ENCODE measurements at regions not wholly inside any gene's neighbourhood (a gene's known extent, or its start where the extent isn't known, plus 50 kb on each side); places are given as distances from the start of the nearest gene placed in this dataset.
"Not testable (repeated sequence)": the region's sequence is repeated elsewhere in the genome, so short reads cannot be mapped to it uniquely, and the experiment has no call there.

GRCh38 chrX:139025816-139026215, 314.3 kb upstream of the FGF13 start:
- DNase-seq: no peak

- no peak for DNase-seq
These were observed 312.0 kb upstream of the FGF13 start for GRCh38 chrX:139023531-139023930.

- no peak for DNase-seq
These were observed 309.3 kb upstream of the FGF13 start for GRCh38 chrX:139020801-139021200.

- DNase-seq: no peak
These were observed 306.9 kb upstream of the FGF13 start for GRCh38 chrX:139018436-139018835.

GRCh38 chrX:139015627-139016026, 304.1 kb upstream of the FGF13 start:
- no peak for DNase-seq

GRCh38 chrX:139008185-139008584, 296.7 kb upstream of the FGF13 start:
- DNase-seq: no peak

- not testable (repeated sequence) for DNase-seq
These were observed 292.5 kb upstream of the FGF13 start for GRCh38 chrX:139003856-139004527.

GRCh38 chrX:139002319-139002718, 290.8 kb upstream of the FGF13 start:
- no peak for DNase-seq

GRCh38 chrX:138996268-138996667, 284.8 kb upstream of the FGF13 start:
- no peak for DNase-seq

GRCh38 chrX:138995458-138995857, 283.9 kb upstream of the FGF13 start:
- no peak for DNase-seq

- not testable (repeated sequence) for DNase-seq
These were observed 278.9 kb upstream of the FGF13 start for GRCh38 chrX:138990425-138990824.

- no peak for DNase-seq
These were observed 275.3 kb upstream of the FGF13 start for GRCh38 chrX:138986866-138987265.

- no peak for DNase-seq
These were observed 274.7 kb upstream of the FGF13 start for GRCh38 chrX:138986235-138986634.

GRCh38 chrX:138982365-138982764, 270.8 kb upstream of the FGF13 start:
- DNase-seq: no peak

GRCh38 chrX:138964501-138964900, 253.0 kb upstream of the FGF13 start:
- DNase-seq: no peak

- DNase-seq: not testable (repeated sequence)
These were observed 250.9 kb upstream of the FGF13 start for GRCh38 chrX:138962419-138962818.

GRCh38 chrX:138954976-138955375, 243.5 kb upstream of the FGF13 start:
- DNase-seq: no peak

GRCh38 chrX:138946926-138947325, 235.4 kb upstream of the FGF13 start:
- DNase-seq: no peak

GRCh38 chrX:138945219-138945618, 233.7 kb upstream of the FGF13 start:
- DNase-seq: no peak

GRCh38 chrX:138939038-138939437, 227.5 kb upstream of the FGF13 start:
- no peak for DNase-seq

GRCh38 chrX:138938003-138938402, 226.5 kb upstream of the FGF13 start:
- no peak for DNase-seq

GRCh38 chrX:138931212-138931611, 219.7 kb upstream of the FGF13 start:
- no peak for DNase-seq

- DNase-seq: peak; percentile 26
These were observed 219.0 kb upstream of the FGF13 start for GRCh38 chrX:138930583-138930945.

- DNase-seq: peak; percentile 29
These were observed 218.5 kb upstream of the FGF13 start for GRCh38 chrX:138929926-138930582.
